Activated naive CD4-positive, alpha-beta T cell treated with anti-CD3 and anti-CD28 coated beads for 36 hours (primary cell): ENCODE measurements at regions not wholly inside any gene's neighbourhood (a gene's known extent, or its start where the extent isn't known, plus 50 kb on each side); places are given as distances from the start of the nearest gene placed in this dataset.

ENCODE experiments used
- CTCF ChIA-PET: fragments of 350-600 bp; sonication (Branson Sonifier 250); formaldehyde crosslinking; loops from one replicate; lab custom pipeline; 2021; ENCODE audit warnings: antibody characterized with exemption; lab: Charles Lee
- DNase-seq: peaks from one replicate; pipeline ENCODE4 v3.0.0-alpha.2; 2020
- H3K27ac Mint-ChIP-seq: one replicate; pipeline ENCODE4 v1.8.0; 2021; ENCODE audit warnings: mild to moderate bottlenecking, mixed read lengths
- H3K27me3 Mint-ChIP-seq: one replicate; pipeline ENCODE4 v1.8.0; 2021; ENCODE audit warnings: low read depth, mixed read lengths
- H3K36me3 Mint-ChIP-seq: one replicate; pipeline ENCODE4 v1.8.0; 2021; ENCODE audit warnings: low read depth, mixed read lengths
- H3K4me1 Mint-ChIP-seq: one replicate; pipeline ENCODE4 v1.8.0; 2021; ENCODE audit warnings: low read depth, mixed read lengths
- H3K4me3 Mint-ChIP-seq: one replicate; pipeline ENCODE4 v1.8.0; 2021; ENCODE audit warnings: mild to moderate bottlenecking, moderate library complexity, mixed read lengths
- H3K9me3 Mint-ChIP-seq: one replicate; pipeline ENCODE4 v1.8.0; 2021; ENCODE audit warnings: mixed read lengths
- intact Hi-C: fragments of 100-400 bp; cut with micrococcal nuclease; formaldehyde crosslinking; loops from one replicate; pipeline ENCODE4 v1.15.1; 2023

DNA sequence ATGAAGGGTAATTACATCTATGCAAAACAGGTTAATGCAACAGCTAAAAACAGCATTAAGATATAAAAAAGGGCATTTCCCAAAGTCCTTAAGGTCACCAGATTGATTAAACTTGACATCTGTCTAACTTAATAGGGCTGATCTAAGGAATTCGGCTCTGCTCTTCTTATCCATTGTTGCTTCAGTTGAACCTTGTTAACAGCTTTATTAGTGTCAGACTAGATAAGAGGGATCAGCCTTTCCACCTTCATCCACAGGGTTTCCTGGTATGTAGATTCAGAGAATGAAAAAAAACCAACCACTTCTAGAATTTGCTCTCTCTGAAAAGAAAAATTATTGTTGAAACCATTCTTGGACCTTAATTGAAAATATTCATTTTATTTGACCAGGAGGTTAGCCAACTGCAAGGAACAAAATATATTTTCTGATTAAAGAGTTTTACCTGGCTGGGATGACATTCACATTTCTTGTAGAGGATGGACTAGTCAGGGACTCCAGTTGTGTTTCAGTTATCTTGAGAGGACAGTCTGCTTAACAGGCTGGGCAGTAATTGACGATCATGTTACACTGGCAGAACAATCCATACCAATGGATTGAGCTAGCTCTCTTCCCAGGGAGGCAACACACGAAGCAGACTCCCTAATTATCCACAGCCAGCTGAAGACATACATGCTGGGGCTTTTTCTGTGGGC, 357.4 kb upstream of the ACVR2A start:
- CTCF ChIA-PET, result no interaction called here
- Mint-ChIP-seq H3K4me1 (peaks cover 21% of the 10 kb centered on the region), H3K27ac (no peak overlapping the region), H3K36me3 (no peaks in the 10 kb centered on the region), H3K27me3 (no peaks in the 10 kb centered on the region), H3K4me3 (no peak overlapping the region), H3K9me3 (no peaks in the 10 kb centered on the region)
- intact Hi-C loops, result no loop called here
- DNase-seq, result no peak

DNA sequence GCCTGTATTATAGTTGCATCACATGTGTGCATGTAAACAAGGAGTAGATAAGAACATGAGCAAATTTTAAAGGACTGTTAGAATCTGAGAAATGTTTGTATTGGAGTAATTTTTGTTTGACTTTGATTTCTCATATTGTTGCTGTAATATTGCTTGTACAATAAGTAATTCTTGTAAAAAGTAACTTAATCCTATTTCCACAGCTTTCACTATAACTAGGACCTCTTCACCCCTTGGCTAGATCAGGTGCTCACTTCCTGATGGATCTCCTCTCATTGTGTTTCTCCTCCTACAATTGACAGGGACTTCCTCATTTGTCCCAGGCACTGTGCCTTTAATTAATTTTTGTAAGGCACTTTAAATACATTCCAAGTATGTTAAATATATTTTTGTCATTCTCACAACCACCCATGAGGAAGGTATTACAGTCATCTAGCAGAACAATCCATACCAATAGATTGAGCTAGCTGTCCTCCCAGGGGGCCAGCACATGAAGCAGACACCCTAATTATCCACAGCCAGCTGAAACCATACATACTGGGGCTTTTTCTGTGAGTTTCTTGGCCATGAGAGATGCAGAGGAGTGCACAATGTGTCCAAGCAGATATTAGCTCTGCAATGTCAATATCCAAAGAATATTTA, 359.5 kb upstream of the ACVR2A start:
- H3K4me1 Mint-ChIP-seq, result peaks cover 10% of the 10 kb centered on the region
- no peak for DNase-seq
- no peaks in the 10 kb centered on the region for H3K36me3 Mint-ChIP-seq
- no peak overlapping the region for H3K4me3 Mint-ChIP-seq
- intact Hi-C loops, result no loop called here
- no peak overlapping the region for H3K27ac Mint-ChIP-seq
- H3K9me3 Mint-ChIP-seq, result no peaks in the 10 kb centered on the region
- CTCF ChIA-PET, result interaction anchor here (0.6 kb wide), 1 partner anchor 348 kb away, joined by 3 read pairs; no protein-coding TSS in a partner anchor
- H3K27me3 Mint-ChIP-seq, result no peaks in the 10 kb centered on the region

DNA sequence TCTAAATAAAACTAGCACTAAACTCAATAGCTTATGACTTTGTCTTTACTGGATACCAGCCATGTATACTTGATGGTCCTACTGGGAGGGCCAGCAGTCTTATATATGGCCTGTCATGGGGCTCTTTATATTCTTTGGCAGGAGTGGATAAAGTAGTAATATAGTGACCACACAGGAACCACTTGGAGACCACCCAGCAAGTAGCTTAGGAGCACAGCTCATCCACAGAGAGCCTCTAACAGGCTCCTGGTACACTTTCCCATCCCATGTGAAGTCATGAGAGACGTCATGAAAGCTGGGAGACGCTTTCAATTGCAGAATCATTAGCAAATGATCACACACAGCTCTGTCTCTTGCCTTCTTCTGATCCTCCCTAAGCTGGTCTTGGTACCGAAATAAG, 360.9 kb upstream of the ACVR2A start:
- Mint-ChIP-seq H3K27ac (no peak overlapping the region), H3K9me3 (no peaks in the 10 kb centered on the region)

DNA sequence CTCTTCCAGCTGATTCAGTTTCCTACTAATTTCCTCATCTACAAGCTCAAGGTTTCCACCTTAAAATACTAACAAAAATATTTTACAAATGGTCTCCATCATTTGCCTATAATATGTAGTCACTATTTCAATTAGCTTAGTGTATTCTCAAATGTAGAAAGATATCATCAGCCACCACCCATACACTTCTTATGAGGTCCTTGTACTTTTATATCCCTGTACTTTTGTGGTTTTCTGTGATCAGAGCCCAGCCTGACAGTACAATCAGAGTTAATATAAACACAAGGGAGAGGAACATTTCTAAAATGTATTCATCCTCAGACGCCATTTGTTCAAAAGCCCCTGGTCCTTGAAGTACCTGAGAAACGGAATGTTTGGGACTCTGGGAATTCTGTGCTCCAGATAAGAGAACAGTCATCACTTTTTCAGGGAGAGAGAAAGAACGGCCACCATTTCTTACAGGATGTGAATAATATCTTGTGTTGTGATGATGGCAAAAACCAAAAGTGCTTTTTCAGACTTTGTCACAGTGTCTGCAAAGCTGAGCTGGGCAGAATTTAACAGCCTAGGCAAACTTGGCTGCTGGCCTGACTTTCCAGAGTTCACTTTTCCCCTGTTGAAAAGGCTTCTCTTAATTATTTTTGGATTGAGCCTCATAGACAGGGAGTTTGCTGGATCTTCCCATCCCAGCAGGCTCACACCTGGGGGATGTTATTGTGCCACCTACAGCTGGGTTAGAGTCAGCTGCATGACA, 361.7 kb upstream of the ACVR2A start:
- H3K9me3 Mint-ChIP-seq, result no peaks in the 10 kb centered on the region
- no peak overlapping the region for H3K4me3 Mint-ChIP-seq
- intact Hi-C loops, result no loop called here
- DNase-seq, result no peak
- CTCF ChIA-PET, result interaction anchor here (1.1 to 1.6 kb wide), 2 partner anchors 39 to 400 kb away, joined by 3 to 4 read pairs; no protein-coding TSS in a partner anchor
- H3K4me1 Mint-ChIP-seq, result peaks cover 3% of the 10 kb centered on the region
- no peaks in the 10 kb centered on the region for H3K27me3 Mint-ChIP-seq
- no peak overlapping the region for H3K27ac Mint-ChIP-seq
- no peaks in the 10 kb centered on the region for H3K36me3 Mint-ChIP-seq

More for the DNA sequence above, 360.9 kb upstream of the ACVR2A start:
- intact Hi-C loops, result no loop called here
- peaks cover 3% of the 10 kb centered on the region for H3K4me1 Mint-ChIP-seq
- no peaks in the 10 kb centered on the region for H3K36me3 Mint-ChIP-seq
- DNase-seq, result no peak
- no peak overlapping the region for H3K4me3 Mint-ChIP-seq
- no peaks in the 10 kb centered on the region for H3K27me3 Mint-ChIP-seq
- CTCF ChIA-PET, result interaction anchor here (0.7 to 1.6 kb wide), 3 partner anchors 17 to 401 kb away, joined by 3 to 4 read pairs (median 3); no protein-coding TSS in a partner anchor

DNA sequence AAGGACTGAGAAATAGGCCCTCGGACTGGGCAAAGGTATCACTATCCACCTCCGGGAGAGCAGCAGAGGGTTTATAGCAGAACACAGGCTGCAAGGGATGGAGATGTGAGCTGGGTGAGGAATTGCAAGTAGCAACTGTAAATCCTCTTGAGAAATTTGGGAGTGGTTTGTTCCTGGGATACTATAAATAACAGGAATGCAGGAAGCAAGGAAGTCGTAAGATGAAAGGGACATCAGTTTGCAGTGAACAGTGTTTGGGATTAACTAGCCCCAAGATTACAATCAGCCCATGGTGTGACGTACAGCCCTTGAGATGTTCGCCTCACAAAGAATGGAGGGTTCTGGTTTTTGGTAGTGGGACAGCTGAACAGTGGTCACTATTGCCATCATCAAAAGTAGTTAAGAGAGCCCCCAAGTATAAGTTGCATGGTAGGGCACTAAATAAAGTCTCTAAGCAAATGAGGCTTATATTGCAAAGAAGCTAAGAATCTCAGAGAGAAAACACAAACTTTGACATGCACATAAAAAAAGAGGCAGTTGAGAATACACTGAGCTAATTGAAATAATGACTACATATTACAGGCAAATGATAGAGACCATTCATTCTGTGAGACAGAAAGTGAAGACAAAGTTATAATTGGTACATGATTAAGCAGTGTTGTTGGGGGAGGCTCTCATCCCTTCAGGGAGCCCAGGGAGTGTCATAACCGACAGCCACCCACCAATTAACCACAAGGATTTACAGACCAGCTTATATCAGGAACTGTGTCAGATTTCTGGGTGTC, 362.5 kb upstream of the ACVR2A start:
- CTCF ChIA-PET, result interaction anchor here (1.6 kb wide), 1 partner anchor 400 kb away, joined by 3 read pairs; no protein-coding TSS in a partner anchor
- no peaks in the 10 kb centered on the region for H3K9me3 Mint-ChIP-seq
- DNase-seq, result no peak
- H3K4me1 Mint-ChIP-seq, result peaks cover 3% of the 10 kb centered on the region
- no peaks in the 10 kb centered on the region for H3K27me3 Mint-ChIP-seq
- no peaks in the 10 kb centered on the region for H3K36me3 Mint-ChIP-seq
- intact Hi-C loops, result no loop called here
- no peak overlapping the region for H3K27ac Mint-ChIP-seq
- H3K4me3 Mint-ChIP-seq, result no peak overlapping the region

DNA sequence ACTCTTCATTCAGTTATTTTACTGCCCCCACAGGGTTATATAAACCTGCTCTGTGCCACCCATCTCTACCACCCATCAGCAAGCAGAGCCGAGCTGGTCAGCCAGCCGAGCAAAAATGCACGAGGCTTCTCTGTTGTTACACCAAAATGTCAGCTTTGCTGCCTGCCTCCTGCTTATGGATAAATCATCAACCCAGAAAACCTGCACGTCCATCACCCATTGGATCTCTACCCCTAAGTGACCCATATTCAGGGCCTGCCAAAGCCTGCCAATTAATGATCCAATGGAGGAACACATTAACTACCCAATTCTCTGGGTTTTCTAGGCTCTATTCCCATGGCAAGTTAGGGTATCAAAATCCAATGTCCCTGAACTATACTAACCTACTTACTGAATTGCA, 365.5 kb upstream of the ACVR2A start:
- Mint-ChIP-seq H3K4me3 (no peak overlapping the region), H3K9me3 (no peaks in the 10 kb centered on the region), H3K27me3 (no peaks in the 10 kb centered on the region), H3K36me3 (no peaks in the 10 kb centered on the region), H3K27ac (no peak overlapping the region), H3K4me1 (peaks cover 3% of the 10 kb centered on the region)
- CTCF ChIA-PET, result no interaction called here
- intact Hi-C loops, result no loop called here
- no peak for DNase-seq

DNA sequence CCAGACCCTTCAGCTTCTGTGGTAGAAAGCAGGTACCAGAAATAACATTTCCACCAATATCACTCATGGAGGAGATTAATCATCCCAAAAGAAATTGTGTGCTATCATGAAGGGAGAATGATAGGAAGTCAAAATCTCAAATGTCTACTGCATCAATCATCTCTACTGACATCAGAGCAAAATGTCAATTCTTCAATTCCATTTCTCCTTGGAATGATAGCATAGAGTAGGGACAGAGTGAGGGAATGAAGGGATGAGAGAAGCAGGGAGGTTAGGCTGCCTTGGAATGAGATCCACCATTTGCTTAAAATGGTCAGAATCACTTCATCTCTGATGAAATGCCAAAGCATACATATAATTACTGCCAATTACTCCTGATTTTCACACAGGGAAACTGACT, 371.8 kb upstream of the ACVR2A start:
- H3K27ac Mint-ChIP-seq, result no peak overlapping the region
- intact Hi-C loops, result no loop called here
- no peaks in the 10 kb centered on the region for H3K9me3 Mint-ChIP-seq
- H3K36me3 Mint-ChIP-seq, result no peaks in the 10 kb centered on the region
- CTCF ChIA-PET, result no interaction called here
- no peak for DNase-seq
- H3K4me3 Mint-ChIP-seq, result no peak overlapping the region
- no peaks in the 10 kb centered on the region for H3K4me1 Mint-ChIP-seq
- H3K27me3 Mint-ChIP-seq, result no peaks in the 10 kb centered on the region

DNA sequence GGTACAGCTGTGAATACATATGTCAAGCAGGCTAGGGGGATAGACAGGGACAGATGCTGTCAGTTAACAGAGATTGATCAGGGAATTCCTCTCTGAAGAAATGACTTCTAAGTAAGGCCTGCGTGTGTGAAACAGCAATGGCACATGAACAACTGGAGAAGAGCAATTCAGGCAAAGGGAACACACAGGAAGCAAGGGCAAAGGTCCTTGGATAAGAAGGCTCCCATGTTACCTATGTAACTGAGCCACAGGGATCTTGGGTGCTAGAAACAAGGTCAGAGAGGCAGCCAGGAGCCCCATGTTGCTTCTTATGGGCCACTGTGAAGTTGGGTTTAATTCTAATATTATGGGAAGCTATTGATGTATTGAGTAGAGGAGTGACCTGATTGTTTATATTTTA, 373.7 kb upstream of the ACVR2A start:
- Mint-ChIP-seq H3K4me1 (no peaks in the 10 kb centered on the region), H3K36me3 (no peaks in the 10 kb centered on the region), H3K9me3 (no peaks in the 10 kb centered on the region), H3K27me3 (no peaks in the 10 kb centered on the region), H3K27ac (no peak overlapping the region), H3K4me3 (no peak overlapping the region)
- intact Hi-C loops, result no loop called here
- DNase-seq, result no peak
- CTCF ChIA-PET, result interaction anchor here (1.0 kb wide), 1 partner anchor 139 kb away, joined by 3 read pairs; no protein-coding TSS in a partner anchor

DNA sequence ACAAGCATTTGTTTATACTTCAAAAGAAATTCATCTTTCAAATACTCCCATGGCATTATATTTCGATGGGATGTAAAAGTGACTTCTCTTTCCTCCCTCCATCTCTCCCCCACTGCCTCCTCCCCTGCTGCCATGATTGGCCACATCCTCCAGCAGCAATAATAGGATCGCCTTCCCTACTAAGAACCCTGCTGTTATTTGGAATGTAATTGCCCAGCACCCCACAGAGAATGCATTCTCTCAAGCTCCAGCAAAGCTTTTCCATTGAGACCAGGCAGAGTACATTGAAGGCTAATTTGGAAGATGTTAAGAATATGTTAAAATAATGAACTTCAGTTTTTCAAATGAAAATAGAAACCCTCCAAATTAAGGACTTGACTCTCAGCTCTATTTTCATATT, 375.4 kb upstream of the ACVR2A start:
- intact Hi-C loops, result no loop called here
- no peaks in the 10 kb centered on the region for H3K4me1 Mint-ChIP-seq
- no peaks in the 10 kb centered on the region for H3K9me3 Mint-ChIP-seq
- no peak overlapping the region for H3K4me3 Mint-ChIP-seq
- no peaks in the 10 kb centered on the region for H3K27me3 Mint-ChIP-seq
- CTCF ChIA-PET, result no interaction called here
- H3K27ac Mint-ChIP-seq, result no peak overlapping the region
- DNase-seq, result no peak
- H3K36me3 Mint-ChIP-seq, result no peaks in the 10 kb centered on the region

DNA sequence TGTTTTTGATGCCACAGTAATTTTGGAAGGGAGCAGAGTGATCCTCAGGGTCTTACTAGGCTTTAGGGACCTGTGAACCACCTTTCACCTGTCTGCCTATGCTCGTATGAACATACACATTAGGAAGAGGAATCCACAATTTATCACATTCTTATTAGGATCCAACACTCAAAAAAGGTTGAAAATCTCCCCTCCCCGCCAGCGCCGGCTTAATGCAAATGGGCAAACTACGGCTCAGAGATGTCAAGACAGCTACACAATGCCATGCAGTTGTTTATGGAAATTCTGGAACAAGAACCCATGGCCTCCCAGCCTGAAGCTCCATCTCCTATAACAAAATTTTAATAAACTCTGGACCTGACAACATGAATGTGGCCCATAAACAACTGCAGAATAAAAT, 375.9 kb upstream of the ACVR2A start:
- CTCF ChIA-PET, result no interaction called here
- Mint-ChIP-seq H3K27ac (no peak overlapping the region), H3K36me3 (no peaks in the 10 kb centered on the region), H3K4me1 (no peaks in the 10 kb centered on the region), H3K4me3 (no peak overlapping the region), H3K9me3 (no peaks in the 10 kb centered on the region), H3K27me3 (no peaks in the 10 kb centered on the region)
- no peak for DNase-seq
- intact Hi-C loops, result no loop called here

DNA sequence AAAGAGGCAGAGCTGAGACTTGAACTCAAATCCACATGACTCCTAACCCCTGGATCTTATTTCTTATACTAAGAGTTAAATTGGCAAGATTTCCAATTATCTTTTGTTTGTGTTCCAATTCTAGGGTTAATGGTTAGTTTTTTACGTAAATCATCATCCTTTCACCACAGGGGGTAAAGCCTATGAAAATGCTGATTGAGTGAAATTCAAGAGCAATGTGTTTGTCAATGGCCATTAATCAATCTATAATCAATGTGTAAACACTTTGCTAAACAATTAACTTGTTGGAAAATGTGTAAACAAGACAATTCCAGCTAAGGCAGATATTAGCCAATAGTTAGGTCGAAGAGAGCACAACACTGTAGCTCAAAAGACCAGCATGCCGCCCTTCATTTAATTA, 376.5 kb upstream of the ACVR2A start:
- CTCF ChIA-PET, result interaction anchor here (0.6 kb wide), 1 partner anchor 463 kb away, joined by 3 read pairs; no protein-coding TSS in a partner anchor
- intact Hi-C loops, result no loop called here
- Mint-ChIP-seq H3K27me3 (no peaks in the 10 kb centered on the region), H3K36me3 (no peaks in the 10 kb centered on the region), H3K27ac (no peak overlapping the region), H3K9me3 (no peaks in the 10 kb centered on the region), H3K4me1 (no peaks in the 10 kb centered on the region), H3K4me3 (no peak overlapping the region)
- no peak for DNase-seq

DNA sequence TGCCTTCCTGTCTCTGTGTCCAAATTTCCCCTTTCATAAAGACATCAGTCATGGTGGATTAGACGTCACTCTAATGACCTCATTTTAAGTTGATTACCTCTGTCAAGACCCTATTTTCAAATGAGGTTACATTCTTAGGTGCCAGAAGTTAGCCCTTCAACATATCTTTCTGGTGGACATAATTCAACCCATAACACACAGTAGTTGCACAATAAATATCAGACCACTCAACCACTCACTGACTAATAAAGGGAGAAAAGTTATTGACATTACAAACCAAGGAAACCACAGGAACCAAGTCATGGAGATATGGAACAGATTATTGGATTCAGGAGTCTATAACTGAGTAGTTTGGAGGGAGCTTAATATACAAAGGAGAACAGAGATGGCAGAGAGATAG, 377.4 kb upstream of the ACVR2A start:
- Mint-ChIP-seq H3K4me3 (no peak overlapping the region), H3K9me3 (no peaks in the 10 kb centered on the region), H3K4me1 (no peaks in the 10 kb centered on the region), H3K36me3 (no peaks in the 10 kb centered on the region), H3K27ac (no peak overlapping the region), H3K27me3 (no peaks in the 10 kb centered on the region)
- intact Hi-C loops, result no loop called here
- no peak for DNase-seq
- CTCF ChIA-PET, result no interaction called here
